ENCODE measurements at regions not wholly inside any gene's neighbourhood (a gene's known extent, or its start where the extent isn't known, plus 50 kb on each side); places are given as distances from the start of the nearest gene placed in this dataset.

DNA sequence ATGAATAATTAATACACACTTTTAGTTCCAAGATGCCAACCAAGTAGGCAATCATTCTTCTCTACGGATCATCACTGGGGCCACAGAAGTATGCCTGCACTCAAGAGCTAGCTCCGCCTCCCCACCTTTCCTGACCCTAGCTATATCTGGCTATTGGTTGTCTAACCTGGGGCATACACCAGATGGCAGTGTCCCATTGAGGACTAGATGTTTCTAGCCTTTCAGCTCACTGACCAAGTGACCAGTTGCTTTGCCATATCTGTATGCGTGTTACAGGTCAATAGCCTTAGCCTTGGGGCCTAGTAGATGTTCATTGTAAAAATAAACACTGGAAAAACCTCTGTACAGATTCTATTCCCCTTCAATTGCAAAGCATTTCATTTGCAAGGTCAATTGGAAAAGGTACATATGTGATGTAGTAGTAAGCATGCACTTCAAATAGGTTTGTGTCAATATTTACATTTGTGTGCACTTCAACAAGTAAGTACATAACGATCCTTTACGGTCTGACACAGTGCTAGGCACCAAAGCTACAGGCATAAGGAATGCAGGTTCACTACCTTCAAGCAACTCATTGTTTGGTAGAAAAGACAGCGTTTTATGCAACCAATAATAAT, 521.7 kb downstream of the PPARGC1A start:
- DNase-seq (ENCODE audit: low spot score in 2 of 2) (no peak), ATAC-seq (no peak)
- H3K4me1 Mint-ChIP-seq, result no peaks in the 10 kb centered on the region
- no peak overlapping the region for H3K4me3 Mint-ChIP-seq
- H3K9me3 Mint-ChIP-seq, result peaks cover 6% of the 10 kb centered on the region
- no peaks in the 10 kb centered on the region for H3K36me3 Mint-ChIP-seq
- no peak overlapping the region for H3K27ac Mint-ChIP-seq

DNA sequence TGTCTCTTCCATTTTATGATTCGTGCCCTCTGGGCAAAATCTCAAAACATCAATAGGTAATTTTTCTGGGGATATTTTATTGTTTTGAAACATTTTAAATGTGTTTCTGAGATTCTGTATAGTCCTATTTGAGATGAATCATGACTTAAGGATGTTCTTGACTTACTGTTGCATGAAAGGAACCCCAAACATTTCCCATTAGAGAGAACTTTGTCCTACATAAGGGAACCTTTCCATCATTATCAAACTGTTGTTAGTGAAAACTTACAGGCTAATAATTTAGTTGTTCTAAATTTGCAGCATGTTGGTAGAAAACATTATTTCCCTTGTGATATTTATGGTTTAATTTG, 523.3 kb downstream of the PPARGC1A start:
- no peak for ATAC-seq
- Mint-ChIP-seq H3K36me3 (no peaks in the 10 kb centered on the region), H3K27ac (no peak overlapping the region), H3K4me3 (no peak overlapping the region), H3K4me1 (no peaks in the 10 kb centered on the region), H3K9me3 (peaks cover 6% of the 10 kb centered on the region)
- DNase-seq (ENCODE audit: low spot score in 2 of 2), result no peak

DNA sequence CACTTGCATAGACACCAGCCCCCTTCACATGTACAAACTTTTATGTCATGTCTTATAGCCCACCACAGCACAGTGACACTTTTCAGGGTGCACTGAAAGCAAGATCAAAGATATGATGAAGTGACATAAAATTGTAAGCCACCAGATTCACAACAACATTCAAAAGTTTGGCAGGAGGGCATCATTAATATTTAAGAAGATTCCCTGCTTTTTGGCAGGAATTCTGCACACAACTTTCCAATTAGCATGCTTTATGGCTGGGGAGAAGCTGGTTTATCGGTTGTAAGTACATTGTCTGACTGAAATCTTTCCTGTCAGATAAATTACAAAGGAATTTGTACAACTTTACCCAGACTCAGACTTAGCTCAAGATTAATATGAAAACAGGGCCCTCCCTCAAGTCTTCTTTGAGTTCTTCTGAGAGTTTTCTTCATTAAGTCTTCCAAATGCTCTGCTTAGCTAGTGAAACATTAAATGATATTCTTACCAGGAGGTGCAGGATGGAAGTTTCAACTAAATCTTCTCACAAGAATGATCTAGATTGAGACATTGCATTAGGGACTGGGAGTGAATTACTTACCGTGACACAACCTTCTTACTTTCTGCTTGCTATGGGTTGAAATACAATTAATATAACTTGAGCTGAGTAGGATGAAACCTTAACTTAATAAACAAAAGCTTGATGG, 523.8 kb downstream of the PPARGC1A start:
- ATAC-seq (no peak), DNase-seq (ENCODE audit: low spot score in 2 of 2) (no peak)
- Mint-ChIP-seq H3K27ac (no peak overlapping the region), H3K4me1 (no peaks in the 10 kb centered on the region), H3K4me3 (no peak overlapping the region), H3K36me3 (no peaks in the 10 kb centered on the region), H3K9me3 (peaks cover 6% of the 10 kb centered on the region)

DNA sequence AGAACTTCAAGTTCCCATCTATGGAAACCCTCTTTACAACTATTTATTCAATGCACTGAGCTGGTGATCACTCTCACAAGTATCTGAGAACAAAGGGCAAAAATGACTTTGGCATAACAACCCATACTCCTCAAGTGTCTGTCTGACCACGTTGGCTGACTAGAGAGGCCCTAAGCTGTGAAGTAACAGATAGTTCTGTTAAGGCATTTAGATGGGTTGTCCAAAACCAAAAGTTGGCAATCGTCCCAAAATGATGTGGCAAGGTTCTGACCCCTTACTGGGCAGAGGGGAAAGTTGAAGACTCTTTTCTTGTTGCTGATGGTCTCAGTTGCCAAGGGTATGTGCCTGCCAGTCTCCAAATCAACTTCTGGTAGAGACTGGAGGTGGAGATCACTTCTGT, 524.8 kb downstream of the PPARGC1A start:
- ATAC-seq (no peak), DNase-seq (ENCODE audit: low spot score in 2 of 2) (no peak)
- no peak overlapping the region for H3K27ac Mint-ChIP-seq
- no peaks in the 10 kb centered on the region for H3K36me3 Mint-ChIP-seq
- no peak overlapping the region for H3K4me3 Mint-ChIP-seq
- H3K4me1 Mint-ChIP-seq, result no peaks in the 10 kb centered on the region
- H3K9me3 Mint-ChIP-seq, result peaks cover 6% of the 10 kb centered on the region

DNA sequence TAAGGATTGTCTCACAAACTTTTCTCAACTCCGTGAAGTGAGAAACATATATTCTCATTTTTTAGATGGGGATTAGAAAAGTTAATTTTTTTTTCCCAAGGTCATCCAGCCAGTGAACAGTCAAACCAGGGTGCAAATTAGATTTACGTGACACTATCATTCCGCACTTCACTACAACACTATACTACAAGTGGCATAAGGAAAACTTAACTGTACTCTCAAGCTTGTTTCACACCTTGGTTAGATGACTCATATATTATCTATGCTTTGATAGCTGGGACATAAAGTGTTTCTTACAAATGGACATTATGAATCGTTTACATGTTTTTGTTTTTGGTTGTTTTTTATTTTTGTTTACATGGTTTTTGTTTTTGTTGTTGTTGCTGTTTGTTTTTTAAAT, 525.7 kb downstream of the PPARGC1A start:
- no peaks in the 10 kb centered on the region for H3K4me1 Mint-ChIP-seq
- no peaks in the 10 kb centered on the region for H3K36me3 Mint-ChIP-seq
- H3K27ac Mint-ChIP-seq, result no peak overlapping the region
- DNase-seq (ENCODE audit: low spot score in 2 of 2) (no peak), ATAC-seq (no peak)
- H3K4me3 Mint-ChIP-seq, result no peak overlapping the region
- H3K9me3 Mint-ChIP-seq, result peaks cover 6% of the 10 kb centered on the region

DNA sequence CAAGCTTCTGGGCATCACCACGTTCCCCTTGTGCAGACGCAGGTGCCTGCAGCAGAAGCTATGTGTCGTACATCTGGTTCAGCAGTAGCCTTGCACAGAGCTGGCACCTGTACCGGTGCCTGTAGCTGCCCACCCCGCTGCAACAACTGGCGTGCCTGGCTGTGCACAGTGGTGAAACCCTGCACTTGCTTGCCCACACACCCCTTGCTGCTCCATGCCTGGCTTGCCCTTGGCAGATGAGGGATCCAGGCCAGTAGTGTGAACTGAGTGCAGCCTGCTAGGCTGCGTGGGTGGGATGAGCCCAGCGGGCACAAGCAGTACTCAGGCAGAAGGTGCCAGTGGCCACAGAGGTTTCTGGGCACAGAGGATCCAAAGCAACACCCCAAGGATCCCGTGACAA, 528.4 kb downstream of the PPARGC1A start:
- Mint-ChIP-seq H3K9me3 (peaks cover 2% of the 10 kb centered on the region), H3K27ac (no peak overlapping the region)
- no peak for ATAC-seq

DNA sequence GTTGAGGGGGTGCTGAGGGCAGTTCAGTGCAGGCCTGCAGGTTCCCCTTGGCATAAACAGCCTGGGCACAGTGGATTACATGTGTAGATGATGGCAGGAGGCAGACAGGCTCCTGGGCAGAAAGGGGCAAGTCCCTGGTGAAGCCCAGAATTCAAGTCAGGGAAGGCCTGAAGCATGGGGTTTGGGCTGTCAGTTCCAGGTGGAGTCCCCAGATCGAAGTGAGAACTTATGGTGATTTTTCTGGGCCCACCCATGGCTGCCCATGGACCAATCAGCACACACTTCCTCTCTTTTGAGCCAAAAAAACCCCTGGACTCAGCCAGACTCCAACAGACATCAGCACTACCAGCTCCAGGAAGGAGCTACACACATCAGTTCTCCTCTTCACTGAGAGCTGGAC, 529.1 kb downstream of the PPARGC1A start:
- Mint-ChIP-seq H3K9me3 (peaks cover 5% of the 10 kb centered on the region), H3K4me3 (no peak overlapping the region), H3K4me1 (no peaks in the 10 kb centered on the region), H3K27ac (no peak overlapping the region), H3K36me3 (no peaks in the 10 kb centered on the region)
- ATAC-seq, result no peak
- DNase-seq (ENCODE audit: low spot score in 2 of 2), result no peak

More for the DNA sequence above, 528.4 kb downstream of the PPARGC1A start:
- Mint-ChIP-seq H3K4me3 (no peak overlapping the region), H3K4me1 (no peaks in the 10 kb centered on the region), H3K36me3 (no peaks in the 10 kb centered on the region)
- no peak for DNase-seq (ENCODE audit: low spot score in 2 of 2)

DNA sequence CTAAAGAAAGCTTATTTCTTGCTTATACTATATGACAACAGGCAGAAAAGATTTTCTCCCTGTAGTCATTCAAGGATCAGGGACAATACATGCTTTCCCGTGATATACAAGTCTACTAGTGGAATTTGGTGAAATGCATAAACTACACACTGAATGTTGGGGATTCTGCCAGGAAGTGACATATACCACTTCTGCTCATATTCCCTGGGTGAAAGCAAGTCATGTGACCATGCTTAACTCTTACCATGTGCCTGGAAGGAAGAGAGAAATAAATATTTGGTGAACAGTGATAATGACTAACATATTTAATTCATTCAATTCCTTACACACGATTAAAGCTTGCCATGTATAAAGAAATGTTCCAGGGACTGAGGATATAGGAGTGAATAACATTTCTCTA, 534.6 kb downstream of the PPARGC1A start:
- peaks cover 6% of the 10 kb centered on the region for H3K9me3 Mint-ChIP-seq
- no peak overlapping the region for H3K4me3 Mint-ChIP-seq
- H3K4me1 Mint-ChIP-seq, result no peaks in the 10 kb centered on the region
- DNase-seq (ENCODE audit: low spot score in 2 of 2) (no peak), ATAC-seq (no peak)
- no peaks in the 10 kb centered on the region for H3K36me3 Mint-ChIP-seq
- H3K27ac Mint-ChIP-seq, result no peak overlapping the region

DNA sequence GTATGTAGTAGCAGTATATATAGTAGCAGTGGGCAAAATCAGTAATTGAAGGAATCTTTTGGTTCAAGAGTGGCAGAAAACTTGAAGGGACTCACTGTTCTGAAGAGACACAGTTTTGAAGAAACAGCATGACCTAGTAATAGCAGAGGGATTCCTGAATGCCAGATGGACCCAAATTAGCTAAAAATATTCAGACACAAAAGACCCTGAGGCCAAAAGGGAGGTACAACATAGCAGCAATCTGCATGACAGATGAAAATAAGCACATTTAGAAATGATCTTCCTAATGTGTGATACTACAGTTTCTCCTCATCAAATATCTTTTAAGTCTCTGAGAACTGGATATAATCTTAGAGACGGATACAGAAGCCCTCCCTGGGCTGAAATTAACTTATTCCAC, 536.6 kb downstream of the PPARGC1A start:
- no peak overlapping the region for H3K27ac Mint-ChIP-seq
- no peaks in the 10 kb centered on the region for H3K4me1 Mint-ChIP-seq
- peaks cover 6% of the 10 kb centered on the region for H3K9me3 Mint-ChIP-seq
- DNase-seq (ENCODE audit: low spot score in 2 of 2) (no peak), ATAC-seq (no peak)
- H3K36me3 Mint-ChIP-seq, result no peaks in the 10 kb centered on the region
- H3K4me3 Mint-ChIP-seq, result no peak overlapping the region

DNA sequence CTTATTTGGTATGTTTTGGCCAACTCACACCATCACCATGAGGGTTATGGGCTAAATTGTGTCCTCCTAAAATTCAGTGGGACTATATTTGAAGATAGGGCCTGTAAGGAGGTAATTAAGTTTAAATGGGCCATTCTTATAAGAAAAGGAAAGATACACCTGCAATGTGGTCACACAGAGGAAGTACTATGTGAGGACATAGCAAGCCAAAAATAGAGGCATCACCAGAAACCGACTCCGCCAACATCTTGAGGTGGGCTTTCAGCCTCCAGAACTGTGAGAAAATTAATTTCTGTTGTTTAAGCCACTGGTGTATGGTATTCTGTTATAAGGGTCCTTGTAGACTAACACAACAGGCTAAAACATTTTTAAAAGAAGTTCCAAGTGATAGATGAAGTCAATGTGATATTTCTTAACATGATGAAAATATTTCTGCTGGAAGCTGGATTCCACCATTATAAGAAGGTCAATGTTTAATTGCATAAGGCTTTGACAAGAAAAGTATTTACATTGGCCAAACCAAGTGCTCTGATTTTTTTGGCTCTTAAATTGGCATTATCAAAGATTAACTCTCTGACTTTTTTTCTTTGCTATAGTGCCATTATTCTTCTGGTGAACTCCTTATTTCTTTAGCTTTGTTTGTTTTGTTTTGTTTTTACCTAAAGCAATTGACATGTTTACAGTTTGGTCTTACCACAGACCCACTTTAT, 540.9 kb downstream of the PPARGC1A start:
- Mint-ChIP-seq H3K4me1 (no peaks in the 10 kb centered on the region), H3K4me3 (no peak overlapping the region), H3K27ac (no peak overlapping the region), H3K36me3 (no peaks in the 10 kb centered on the region), H3K9me3 (peaks cover 7% of the 10 kb centered on the region)
- DNase-seq (ENCODE audit: low spot score in 2 of 2), result no peak
- no peak for ATAC-seq

DNA sequence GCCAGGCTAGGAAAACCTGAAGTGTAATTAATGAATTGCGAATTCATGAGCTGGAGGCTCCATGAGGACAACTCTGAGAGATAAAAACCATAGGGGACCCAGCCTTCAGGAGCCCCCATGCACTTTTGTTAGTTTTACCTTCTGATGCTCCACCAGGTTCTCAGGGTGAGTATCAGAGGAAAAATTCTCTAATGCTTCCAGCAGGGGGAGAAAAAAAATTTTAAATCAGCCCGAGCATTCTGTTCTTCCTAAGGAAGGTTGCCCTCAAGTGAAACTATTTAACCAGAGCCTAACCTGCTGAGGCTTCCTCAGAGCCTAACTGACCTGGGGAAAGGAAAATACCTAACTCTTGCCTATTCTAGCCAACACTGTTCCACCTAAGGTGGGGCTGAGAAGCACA, 552.6 kb downstream of the PPARGC1A start:
- H3K36me3 Mint-ChIP-seq, result no peaks in the 10 kb centered on the region
- no peaks in the 10 kb centered on the region for H3K4me1 Mint-ChIP-seq
- peaks cover 21% of the 10 kb centered on the region for H3K9me3 Mint-ChIP-seq
- DNase-seq (ENCODE audit: low spot score in 2 of 2) (no peak), ATAC-seq (no peak)
- no peak overlapping the region for H3K27ac Mint-ChIP-seq
- no peak overlapping the region for H3K4me3 Mint-ChIP-seq

DNA sequence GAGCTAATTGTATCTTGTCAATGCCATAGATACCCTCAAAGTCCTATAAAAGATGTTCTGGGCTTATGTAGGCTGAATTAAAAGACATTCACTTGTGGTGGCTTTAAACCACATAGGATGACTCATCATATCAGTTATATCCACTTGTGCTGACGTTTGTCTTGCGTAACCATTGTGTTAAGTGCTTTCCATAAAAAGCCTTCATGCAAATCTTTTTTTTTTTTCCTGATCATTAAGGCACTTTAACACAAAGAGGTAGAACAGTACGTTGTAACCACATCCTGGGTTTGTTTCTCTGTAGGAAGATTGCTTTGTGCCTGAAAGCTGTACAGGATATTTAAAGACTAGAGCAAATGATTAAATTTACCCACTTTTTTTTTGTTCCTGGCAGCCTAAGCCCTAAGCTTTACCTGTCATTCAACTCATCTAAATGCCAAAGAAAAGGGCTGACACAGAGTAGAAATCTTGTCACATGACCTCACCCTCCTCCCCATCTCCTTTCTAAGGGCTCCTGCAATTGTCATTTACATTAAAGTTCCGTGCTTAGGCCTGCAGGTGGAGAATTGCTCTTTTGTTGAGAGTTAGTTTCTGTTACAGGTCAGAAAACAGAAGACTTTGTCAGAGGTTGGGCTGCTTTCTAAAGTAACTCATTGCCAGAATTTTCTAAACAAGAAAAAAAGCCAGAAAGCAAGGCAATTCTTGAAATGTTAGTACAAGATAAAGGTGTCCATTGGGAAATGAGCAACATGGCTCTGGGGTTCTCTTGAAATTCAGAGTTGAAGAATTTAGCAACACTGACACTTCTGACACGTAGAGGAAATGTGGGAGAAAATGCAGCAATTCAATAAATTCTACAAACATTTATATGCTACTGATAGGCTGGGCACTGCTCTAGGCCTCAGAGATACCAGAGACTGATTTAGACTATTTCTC, 555.6 kb downstream of the PPARGC1A start:
- H3K27ac Mint-ChIP-seq, result no peak overlapping the region
- DNase-seq (ENCODE audit: low spot score in 2 of 2), result no peak

DNA sequence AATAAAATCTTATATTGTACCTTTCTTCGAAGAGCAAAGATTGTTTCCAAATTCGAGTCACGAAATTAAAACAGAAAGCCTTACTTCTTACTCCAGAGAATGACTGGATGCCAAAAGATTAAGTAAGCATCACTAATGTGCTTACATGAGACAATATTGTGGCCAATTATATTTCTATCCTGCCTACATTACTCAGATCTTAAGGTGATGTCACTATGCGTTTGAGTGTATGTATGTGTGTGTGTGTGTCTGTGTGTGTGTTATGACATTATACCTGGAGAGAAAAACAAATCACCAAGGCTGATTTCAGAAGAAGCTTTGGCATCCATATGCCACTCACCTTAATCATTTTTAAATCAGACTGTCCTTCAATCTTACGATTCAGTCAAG, 556.3 kb downstream of the PPARGC1A start:
- H3K4me3 Mint-ChIP-seq, result no peak overlapping the region
- no peaks in the 10 kb centered on the region for H3K36me3 Mint-ChIP-seq
- DNase-seq (ENCODE audit: low spot score in 2 of 2) (no peak), ATAC-seq (peak; percentile 64)
- H3K9me3 Mint-ChIP-seq, result peaks cover 12% of the 10 kb centered on the region
- no peak overlapping the region for H3K27ac Mint-ChIP-seq
- H3K4me1 Mint-ChIP-seq, result no peaks in the 10 kb centered on the region

More for the DNA sequence above, 555.6 kb downstream of the PPARGC1A start:
- Mint-ChIP-seq H3K9me3 (peaks cover 14% of the 10 kb centered on the region), H3K4me1 (no peaks in the 10 kb centered on the region), H3K36me3 (no peaks in the 10 kb centered on the region), H3K4me3 (no peak overlapping the region)
- ATAC-seq, result peak; percentile 59

DNA sequence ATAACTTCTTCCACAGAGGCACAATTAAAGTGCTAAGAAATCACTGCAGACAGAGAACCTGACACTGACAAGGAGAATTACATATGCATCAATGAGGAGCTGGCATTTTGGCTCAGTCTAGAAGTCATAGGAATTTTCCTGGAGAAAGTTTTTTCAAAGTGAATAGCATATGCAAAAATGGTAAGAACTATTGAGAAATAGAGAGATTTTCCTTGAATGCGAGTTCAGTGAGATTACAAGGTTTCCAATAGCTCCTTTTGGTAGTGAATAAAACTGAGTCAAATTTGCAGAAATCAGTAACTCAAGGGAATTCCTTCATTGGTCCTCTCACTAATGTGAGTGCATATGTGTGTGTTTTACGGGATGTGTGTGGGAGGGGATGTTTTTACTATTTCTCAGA, 557.5 kb downstream of the PPARGC1A start:
- Mint-ChIP-seq H3K4me1 (no peaks in the 10 kb centered on the region), H3K4me3 (no peak overlapping the region)
- no peak for ATAC-seq

DNA sequence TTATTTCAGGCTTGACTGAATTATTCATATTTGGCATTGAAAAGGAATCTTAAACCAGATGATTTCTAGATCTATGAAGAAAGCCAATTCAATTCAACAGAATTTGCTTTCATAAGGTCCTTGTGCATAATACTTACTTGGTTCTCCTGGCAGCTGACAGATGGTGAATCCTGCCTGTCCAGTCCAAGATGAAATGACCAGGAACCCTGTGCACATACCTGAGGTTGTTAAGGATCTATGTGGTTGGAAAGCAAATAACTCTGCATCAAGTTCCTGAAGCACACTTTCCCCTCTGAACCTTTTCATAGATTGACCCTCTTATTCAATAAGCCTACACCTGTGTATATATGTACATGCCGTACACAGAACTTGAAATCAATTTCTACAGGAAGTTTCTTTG, 562.7 kb downstream of the PPARGC1A start:
- ATAC-seq, result no peak
- Mint-ChIP-seq H3K27ac (no peak overlapping the region), H3K4me3 (no peak overlapping the region), H3K9me3 (peaks cover 3% of the 10 kb centered on the region), H3K4me1 (no peaks in the 10 kb centered on the region), H3K36me3 (no peaks in the 10 kb centered on the region)
- no peak for DNase-seq (ENCODE audit: low spot score in 2 of 2)

More for the DNA sequence above, 557.5 kb downstream of the PPARGC1A start:
- H3K9me3 Mint-ChIP-seq, result peaks cover 5% of the 10 kb centered on the region
- no peak overlapping the region for H3K27ac Mint-ChIP-seq
- no peak for DNase-seq (ENCODE audit: low spot score in 2 of 2)
- H3K36me3 Mint-ChIP-seq, result no peaks in the 10 kb centered on the region
